ENCODE measurements at regions not wholly inside any gene's neighbourhood (a gene's known extent, or its start where the extent isn't known, plus 50 kb on each side); places are given as distances from the start of the nearest gene placed in this dataset.

GRCh38 chr13:74825152-74825937 lies 656.6 kb downstream of the TBC1D4 start:
- no peak for FAIRE-seq

GRCh38 chr13:74820809-74821208 lies 661.2 kb downstream of the TBC1D4 start:
- DNase-seq (ENCODE audit: low spot score in 2 of 2) (no peak), FAIRE-seq (no peak)

More at GRCh38 chr13:74825152-74825937, 656.6 kb downstream of the TBC1D4 start:
- DNase-seq (ENCODE audit: low spot score in 2 of 2): no peak

- DNase-seq (ENCODE audit: low spot score in 2 of 2) (no peak), FAIRE-seq (no peak)
Observed at GRCh38 chr13:74819549-74819948, 662.4 kb downstream of the TBC1D4 start.

GRCh38 chr13:74816737-74817136 lies 665.2 kb downstream of the TBC1D4 start:
- FAIRE-seq: no peak
- no peak for DNase-seq (ENCODE audit: low spot score in 2 of 2)

- FAIRE-seq: no peak
- DNase-seq (ENCODE audit: low spot score in 2 of 2): no peak
Observed at GRCh38 chr13:74796157-74796556, 662.0 kb upstream of the KLF12 start.

GRCh38 chr13:74795526-74795925 lies 661.3 kb upstream of the KLF12 start:
- FAIRE-seq (peak; percentile 44), DNase-seq (ENCODE audit: low spot score in 2 of 2) (no peak)

GRCh38 chr13:74794582-74794981 lies 660.4 kb upstream of the KLF12 start:
- no peak for FAIRE-seq
- no peak for DNase-seq (ENCODE audit: low spot score in 2 of 2)

- FAIRE-seq: no peak
- DNase-seq (ENCODE audit: low spot score in 2 of 2): no peak
Observed at GRCh38 chr13:74794147-74794546, 659.9 kb upstream of the KLF12 start.

- FAIRE-seq: no peak
- no peak for DNase-seq (ENCODE audit: low spot score in 2 of 2)
Observed at GRCh38 chr13:74784959-74785358, 650.8 kb upstream of the KLF12 start.

- DNase-seq (ENCODE audit: low spot score in 2 of 2): no peak
- no peak for FAIRE-seq
Observed at GRCh38 chr13:74778946-74779345, 644.7 kb upstream of the KLF12 start.

GRCh38 chr13:74778087-74778486 lies 643.9 kb upstream of the KLF12 start:
- FAIRE-seq (no peak), DNase-seq (ENCODE audit: low spot score in 2 of 2) (no peak)

- DNase-seq (ENCODE audit: low spot score in 2 of 2) (no peak), FAIRE-seq (no peak)
Observed at GRCh38 chr13:74774264-74774663, 640.1 kb upstream of the KLF12 start.

GRCh38 chr13:74773248-74773647 lies 639.0 kb upstream of the KLF12 start:
- FAIRE-seq (no peak), DNase-seq (ENCODE audit: low spot score in 2 of 2) (no peak)

GRCh38 chr13:74771964-74772363 lies 637.8 kb upstream of the KLF12 start:
- no peak for FAIRE-seq
- no peak for DNase-seq (ENCODE audit: low spot score in 2 of 2)

- FAIRE-seq: no peak
- no peak for DNase-seq (ENCODE audit: low spot score in 2 of 2)
Observed at GRCh38 chr13:74770361-74770760, 636.2 kb upstream of the KLF12 start.

- FAIRE-seq (no peak), DNase-seq (ENCODE audit: low spot score in 2 of 2) (no peak)
Observed at GRCh38 chr13:74769333-74769732, 635.1 kb upstream of the KLF12 start.

GRCh38 chr13:74768521-74769085 lies 634.4 kb upstream of the KLF12 start:
- no peak for FAIRE-seq

GRCh38 chr13:74767050-74767449 lies 632.8 kb upstream of the KLF12 start:
- no peak for DNase-seq (ENCODE audit: low spot score in 2 of 2)
- FAIRE-seq: no peak

More at GRCh38 chr13:74768521-74769085, 634.4 kb upstream of the KLF12 start:
- DNase-seq (ENCODE audit: low spot score in 2 of 2): no peak

- FAIRE-seq (no peak), DNase-seq (ENCODE audit: low spot score in 2 of 2) (no peak)
Observed at GRCh38 chr13:74765955-74766354, 631.8 kb upstream of the KLF12 start.

- FAIRE-seq: no peak
- no peak for DNase-seq (ENCODE audit: low spot score in 2 of 2)
Observed at GRCh38 chr13:74761801-74762757, 627.9 kb upstream of the KLF12 start.

- no peak for DNase-seq (ENCODE audit: low spot score in 2 of 2)
- FAIRE-seq: no peak
Observed at GRCh38 chr13:74758188-74758587, 624.0 kb upstream of the KLF12 start.
